Liver (tissue), 8 donors: ENCODE measurements at regions not wholly inside any gene's neighbourhood (a gene's known extent, or its start where the extent isn't known, plus 50 kb on each side); places are given as distances from the start of the nearest gene placed in this dataset.

Experiments
- DNase-seq: peaks from one replicate; pipeline ENCODE4 v3.0.0-alpha.2; 2017; ENCODE audit warnings: low spot score
- H3K27ac ChIP-seq, 2 donors: one replicate each; pipeline ENCODE4 v1.7.0; 2013; ENCODE audit warnings: inconsistent platforms in 2 of 2, low read length in 2 of 2, control low read depth in 1 of 2, low read depth in 1 of 2, mild to moderate bottlenecking in 1 of 2
- H3K27me3 ChIP-seq, 4 donors: one replicate each; pipeline versions ENCODE4 v1.6.1 to v1.7.0; 2013; ENCODE audit warnings: low read length in 3 of 4, inconsistent platforms in 1 of 4, mild to moderate bottlenecking in 1 of 4, moderate library complexity in 1 of 4; ENCODE audit not compliant: control insufficient read depth in 4 of 4, insufficient read depth in 4 of 4
- H3K36me3 ChIP-seq, 4 donors: one replicate each; pipeline versions ENCODE4 v1.6.1 to v1.7.0; 2013; ENCODE audit warnings: low read length in 3 of 4, mild to moderate bottlenecking in 3 of 4, low read depth in 1 of 4, moderate library complexity in 1 of 4; ENCODE audit not compliant: control insufficient read depth in 4 of 4, insufficient read depth in 3 of 4
- H3K4me1 ChIP-seq, 4 donors: one replicate each; pipeline versions ENCODE4 v1.6.1 to v1.7.0; 2013; ENCODE audit warnings: low read length in 3 of 4, mild to moderate bottlenecking in 3 of 4, moderate library complexity in 1 of 4; ENCODE audit not compliant: control insufficient read depth in 4 of 4, insufficient read depth in 4 of 4
- H3K4me3 ChIP-seq, 3 donors: one replicate each; pipeline versions ENCODE4 v1.6.1 to v1.7.0; 2013; ENCODE audit warnings: low read length in 3 of 3, control low read depth in 1 of 3, low read depth in 1 of 3, mild to moderate bottlenecking in 1 of 3
- H3K9ac ChIP-seq, 2 donors: one replicate each; pipeline ENCODE4 v1.7.0; 2013; ENCODE audit warnings: low read length in 2 of 2, mild to moderate bottlenecking in 2 of 2, moderate library complexity in 2 of 2, control low read depth in 1 of 2, low read depth in 1 of 2
- H3K9me3 ChIP-seq, 4 donors: one replicate each; pipeline versions ENCODE4 v1.6.1 to v1.7.0; 2013; ENCODE audit warnings: low read length in 3 of 4; ENCODE audit not compliant: control insufficient read depth in 4 of 4
- ATF3 ChIP-seq: IDR thresholded peaks from 2 replicates; pipeline ENCODE4 v1.6.1; 2016; ENCODE audit warnings: antibody characterized with exemption
- CTCF ChIP-seq: fragments of 150-350 bp; IDR thresholded peaks from 2 replicates; pipeline ENCODE4 v1.5.1; 2017; ENCODE audit warnings: improper control_type of control experiment, low read depth, low read length; ENCODE audit not compliant: missing input control
- FOXA1 ChIP-seq: IDR thresholded peaks from 2 replicates; pipeline ENCODE4 v1.6.1; 2016; ENCODE audit warnings: antibody characterized with exemption
- GABPA ChIP-seq, 2 donors: IDR thresholded peaks in 1 of 2; conservative IDR thresholded peaks in 1 of 2; 2 replicates each; pipeline ENCODE4 v1.6.1; 2016; ENCODE audit warnings: antibody characterized with exemption in 2 of 2, mild to moderate bottlenecking in 1 of 2, moderate library complexity in 1 of 2
- HNF4A ChIP-seq, 2 donors: conservative IDR thresholded peaks; 2 replicates each; pipeline ENCODE4 v1.6.1; 2016; ENCODE audit warnings: antibody characterized with exemption in 2 of 2, mild to moderate bottlenecking in 2 of 2
- HNF4G ChIP-seq: IDR thresholded peaks from 2 replicates; pipeline ENCODE4 v1.6.1; 2016; ENCODE audit warnings: antibody characterized with exemption
- MAX ChIP-seq: IDR thresholded peaks from 2 replicates; pipeline ENCODE4 v1.6.1; 2016; ENCODE audit warnings: antibody characterized with exemption
- NR2F2 ChIP-seq: IDR thresholded peaks from 2 replicates; pipeline ENCODE4 v1.6.1; 2016; ENCODE audit warnings: antibody characterized with exemption
- REST ChIP-seq: IDR thresholded peaks from 2 replicates; pipeline ENCODE4 v1.6.1; 2016; ENCODE audit warnings: antibody characterized with exemption, mild to moderate bottlenecking
- SP1 ChIP-seq: IDR thresholded peaks from 2 replicates; pipeline ENCODE4 v1.6.1; 2018; ENCODE audit warnings: antibody characterized with exemption, mild to moderate bottlenecking
- YY1 ChIP-seq: IDR thresholded peaks from 2 replicates; pipeline ENCODE4 v1.6.1; 2016; ENCODE audit warnings: antibody characterized with exemption, mild to moderate bottlenecking
- WGBS: extraction: QIAGEN DNeasy Blood & Tissue Kit; methylation state at CpG from one replicate; pipeline ENCODE4 v1.1.7; 2013; 5-methylcytosine and 5-hydroxymethylcytosine counted together
- donor health status: healthy.
- donor health status: healthy.
- donor health status: healthy.
- donor health status: healthy.
- donor health status: healthy.

- TF ChIP-seq CTCF (no peak), MAX (no peak), HNF4G (no peak)
Measured at GRCh38 chr3:128554465-128555097, 61.6 kb upstream of the GATA2 start (continued).

GRCh38 chr3:128554100-128554464, 61.1 kb upstream of the GATA2 start:
- 92% methylated on average over 4 of the region's 4 CpGs for WGBS

More at GRCh38 chr3:128554100-128554464, 61.1 kb upstream of the GATA2 start:
- Histone ChIP-seq H3K9ac (no peak overlapping the region), H3K27me3 (peaks cover 0 to 14% (median 0%) of the 10 kb centered on the region in 4 donors), H3K4me1 (no peaks in the 10 kb centered on the region), H3K27ac (no peak overlapping the region), H3K9me3 (no peaks in the 10 kb centered on the region), H3K4me3 (no peak overlapping the region), H3K36me3 (no peaks in the 10 kb centered on the region)
- no peak for TF ChIP-seq GABPA (IDR thresholded peaks at IDR 0.05 in 1 of 2, conservative IDR thresholded peaks at IDR 0.05 in 1 of 2)
- TF ChIP-seq HNF4A (conservative IDR thresholded peaks at IDR 0.05) = no peak
- TF ChIP-seq HNF4G = no peak
- TF ChIP-seq YY1 = no peak
- TF ChIP-seq NR2F2 = no peak
- TF ChIP-seq CTCF = no peak
- no peak for TF ChIP-seq REST
- no peak for TF ChIP-seq MAX
- no peak for TF ChIP-seq ATF3
- TF ChIP-seq SP1 = no peak
- no peak for TF ChIP-seq FOXA1
- DNase-seq = no peak
